Mammary epithelial cell (primary cell): ENCODE measurements at regions not wholly inside any gene's neighbourhood (a gene's known extent, or its start where the extent isn't known, plus 50 kb on each side); places are given as distances from the start of the nearest gene placed in this dataset.
"Not testable (repeated sequence)": the region's sequence is repeated elsewhere in the genome, so short reads cannot be mapped to it uniquely, and the experiment has no call there.

Experiments
- EZH2 ChIP-seq: IDR thresholded peaks from 2 replicates; pipeline ENCODE4 v1.6.1; 2012; ENCODE audit warnings: low read length, inconsistent platforms, borderline replicate concordance
- TF ChIP-seq, protein P1 (sequence below), 2 donors: IDR thresholded peaks in 1 of 2; conservative IDR thresholded peaks in 1 of 2; 2 replicates each; pipeline ENCODE4 v1.5.1; 2011 to 2012; ENCODE audit warnings: inconsistent platforms in 2 of 2, low read length in 2 of 2, mild to moderate bottlenecking in 2 of 2, control low read depth in 1 of 2, low read depth in 1 of 2; ENCODE audit not compliant: insufficient read depth in 1 of 2; ENCODE audit errors: extremely low read depth in 1 of 2

- TF ChIP-seq, protein P1, sequence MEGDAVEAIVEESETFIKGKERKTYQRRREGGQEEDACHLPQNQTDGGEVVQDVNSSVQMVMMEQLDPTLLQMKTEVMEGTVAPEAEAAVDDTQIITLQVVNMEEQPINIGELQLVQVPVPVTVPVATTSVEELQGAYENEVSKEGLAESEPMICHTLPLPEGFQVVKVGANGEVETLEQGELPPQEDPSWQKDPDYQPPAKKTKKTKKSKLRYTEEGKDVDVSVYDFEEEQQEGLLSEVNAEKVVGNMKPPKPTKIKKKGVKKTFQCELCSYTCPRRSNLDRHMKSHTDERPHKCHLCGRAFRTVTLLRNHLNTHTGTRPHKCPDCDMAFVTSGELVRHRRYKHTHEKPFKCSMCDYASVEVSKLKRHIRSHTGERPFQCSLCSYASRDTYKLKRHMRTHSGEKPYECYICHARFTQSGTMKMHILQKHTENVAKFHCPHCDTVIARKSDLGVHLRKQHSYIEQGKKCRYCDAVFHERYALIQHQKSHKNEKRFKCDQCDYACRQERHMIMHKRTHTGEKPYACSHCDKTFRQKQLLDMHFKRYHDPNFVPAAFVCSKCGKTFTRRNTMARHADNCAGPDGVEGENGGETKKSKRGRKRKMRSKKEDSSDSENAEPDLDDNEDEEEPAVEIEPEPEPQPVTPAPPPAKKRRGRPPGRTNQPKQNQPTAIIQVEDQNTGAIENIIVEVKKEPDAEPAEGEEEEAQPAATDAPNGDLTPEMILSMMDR (conservative IDR thresholded peaks at IDR 0.05 in 1 of 2, IDR thresholded peaks at IDR 0.05 in 1 of 2; ENCODE audit: extremely low read depth in 1 of 2, insufficient read depth in 1 of 2, low read depth in 1 of 2, low read length in 2 of 2), result not testable (repeated sequence)
- not testable (repeated sequence) for TF ChIP-seq EZH2
Observed at GRCh38 chr1:149390931-149391330, 83.9 kb upstream of the NBPF19 start.
